ENCODE measurements at regions not wholly inside any gene's neighbourhood (a gene's known extent, or its start where the extent isn't known, plus 50 kb on each side); places are given as distances from the start of the nearest gene placed in this dataset.

GRCh38 chr2:122519821-122520611 is 764.6 kb downstream of the TSN start:
- Mint-ChIP-seq H3K27me3 (no peaks in the 10 kb centered on the region), H3K9me3 (peaks cover 0 to 4% of the 10 kb centered on the region in 2 donors), H3K4me1 (no peaks in the 10 kb centered on the region), H3K4me3 (no peak overlapping the region), H3K27ac (peak overlapping the region in 1 of 2 donors; percentile 92)
- DNase-seq (no peak), ATAC-seq (no peak)

GRCh38 chr2:122523143-122523542 is 767.7 kb downstream of the TSN start:
- DNase-seq (no peak), ATAC-seq (no peak)
- Mint-ChIP-seq H3K27ac (no peak overlapping the region), H3K4me1 (no peaks in the 10 kb centered on the region), H3K9me3 (peaks cover 0 to 8% of the 10 kb centered on the region in 2 donors), H3K27me3 (no peaks in the 10 kb centered on the region), H3K4me3 (no peak overlapping the region)

GRCh38 chr2:122523981-122524380 is 768.5 kb downstream of the TSN start:
- no peak overlapping the region for H3K4me3 Mint-ChIP-seq
- no peak overlapping the region for H3K27ac Mint-ChIP-seq

GRCh38 chr2:122525336-122525735 is 769.9 kb downstream of the TSN start:
- no peaks in the 10 kb centered on the region for H3K4me1 Mint-ChIP-seq
- H3K27ac Mint-ChIP-seq: no peak overlapping the region
- peaks cover 0 to 8% of the 10 kb centered on the region in 2 donors for H3K9me3 Mint-ChIP-seq
- no peak for ATAC-seq
- no peak overlapping the region for H3K4me3 Mint-ChIP-seq
- H3K27me3 Mint-ChIP-seq: no peaks in the 10 kb centered on the region
- no peak for DNase-seq

More at GRCh38 chr2:122523981-122524380, 768.5 kb downstream of the TSN start:
- no peaks in the 10 kb centered on the region for H3K4me1 Mint-ChIP-seq
- peaks cover 0 to 8% of the 10 kb centered on the region in 2 donors for H3K9me3 Mint-ChIP-seq
- H3K27me3 Mint-ChIP-seq: no peaks in the 10 kb centered on the region
- ATAC-seq (no peak), DNase-seq (no peak)

GRCh38 chr2:122528061-122528460 is 772.6 kb downstream of the TSN start:
- no peaks in the 10 kb centered on the region for H3K27me3 Mint-ChIP-seq
- peaks cover 0 to 8% of the 10 kb centered on the region in 2 donors for H3K9me3 Mint-ChIP-seq
- DNase-seq (no peak), ATAC-seq (no peak)
- H3K27ac Mint-ChIP-seq: no peak overlapping the region
- no peaks in the 10 kb centered on the region for H3K4me1 Mint-ChIP-seq
- H3K4me3 Mint-ChIP-seq: no peak overlapping the region

GRCh38 chr2:122528958-122529705 is 773.7 kb downstream of the TSN start:
- Mint-ChIP-seq H3K4me1 (no peaks in the 10 kb centered on the region), H3K27ac (no peak overlapping the region), H3K9me3 (peaks cover 0 to 5% of the 10 kb centered on the region in 2 donors), H3K27me3 (no peaks in the 10 kb centered on the region), H3K4me3 (no peak overlapping the region)
- ATAC-seq (no peak), DNase-seq (no peak)

- H3K4me3 Mint-ChIP-seq: no peak overlapping the region
- H3K27me3 Mint-ChIP-seq: no peaks in the 10 kb centered on the region
- peaks cover 0 to 4% of the 10 kb centered on the region in 2 donors for H3K9me3 Mint-ChIP-seq
- no peak overlapping the region for H3K27ac Mint-ChIP-seq
- no peak for ATAC-seq
- no peak for DNase-seq
- H3K4me1 Mint-ChIP-seq: no peaks in the 10 kb centered on the region
Observed at GRCh38 chr2:122530814-122531213, 775.4 kb downstream of the TSN start.

GRCh38 chr2:122531290-122532071 is 776.0 kb downstream of the TSN start:
- peak overlapping the region in 1 of 2 donors; percentile 67 for H3K27ac Mint-ChIP-seq
- no peak for DNase-seq

GRCh38 chr2:122532072-122532344 is 776.6 kb downstream of the TSN start:
- no peak overlapping the region for H3K4me3 Mint-ChIP-seq
- H3K9me3 Mint-ChIP-seq: peaks cover 0 to under 1% of the 10 kb centered on the region in 2 donors
- no peak overlapping the region for H3K27ac Mint-ChIP-seq
- DNase-seq: no peak
- no peaks in the 10 kb centered on the region for H3K27me3 Mint-ChIP-seq
- ATAC-seq: no peak
- no peaks in the 10 kb centered on the region for H3K4me1 Mint-ChIP-seq

More at GRCh38 chr2:122531290-122532071, 776.0 kb downstream of the TSN start:
- H3K4me3 Mint-ChIP-seq: no peak overlapping the region
- no peaks in the 10 kb centered on the region for H3K27me3 Mint-ChIP-seq
- ATAC-seq: no peak
- H3K4me1 Mint-ChIP-seq: no peaks in the 10 kb centered on the region
- peaks cover 0 to 4% of the 10 kb centered on the region in 2 donors for H3K9me3 Mint-ChIP-seq

- no peak for ATAC-seq
- Mint-ChIP-seq H3K4me3 (no peak overlapping the region), H3K9me3 (no peaks in the 10 kb centered on the region), H3K4me1 (no peaks in the 10 kb centered on the region), H3K27ac (no peak overlapping the region), H3K27me3 (no peaks in the 10 kb centered on the region)
- no peak for DNase-seq
Observed at GRCh38 chr2:122532481-122532880, 777.0 kb downstream of the TSN start.

- Mint-ChIP-seq H3K4me1 (no peaks in the 10 kb centered on the region), H3K4me3 (no peak overlapping the region), H3K9me3 (no peaks in the 10 kb centered on the region), H3K27ac (no peak overlapping the region), H3K27me3 (no peaks in the 10 kb centered on the region)
- DNase-seq: no peak
- ATAC-seq: no peak
Observed at GRCh38 chr2:122535960-122536505, 780.6 kb downstream of the TSN start.

GRCh38 chr2:122539311-122539710 is 783.9 kb downstream of the TSN start:
- no peak overlapping the region for H3K27ac Mint-ChIP-seq
- no peak overlapping the region for H3K4me3 Mint-ChIP-seq
- H3K27me3 Mint-ChIP-seq: no peaks in the 10 kb centered on the region
- ATAC-seq (no peak), DNase-seq (no peak)
- no peaks in the 10 kb centered on the region for H3K4me1 Mint-ChIP-seq
- peaks cover 5 to 8% of the 10 kb centered on the region in 2 donors for H3K9me3 Mint-ChIP-seq

- H3K9me3 Mint-ChIP-seq: peaks cover 5 to 8% of the 10 kb centered on the region in 2 donors
- H3K4me1 Mint-ChIP-seq: no peaks in the 10 kb centered on the region
- H3K27me3 Mint-ChIP-seq: no peaks in the 10 kb centered on the region
- DNase-seq (no peak), ATAC-seq (no peak)
- no peak overlapping the region for H3K27ac Mint-ChIP-seq
- H3K4me3 Mint-ChIP-seq: no peak overlapping the region
Observed at GRCh38 chr2:122539920-122540319, 784.5 kb downstream of the TSN start.

- Mint-ChIP-seq H3K27me3 (no peaks in the 10 kb centered on the region), H3K4me1 (no peaks in the 10 kb centered on the region)
Observed at GRCh38 chr2:122542236-122542635, 786.8 kb downstream of the TSN start.

GRCh38 chr2:122542646-122543045 is 787.2 kb downstream of the TSN start:
- ATAC-seq (no peak), DNase-seq (no peak)
- Mint-ChIP-seq H3K4me3 (no peak overlapping the region), H3K4me1 (no peaks in the 10 kb centered on the region), H3K9me3 (peaks cover 5 to 8% of the 10 kb centered on the region in 2 donors), H3K27me3 (no peaks in the 10 kb centered on the region), H3K27ac (no peak overlapping the region)

More at GRCh38 chr2:122542236-122542635, 786.8 kb downstream of the TSN start:
- ATAC-seq (no peak), DNase-seq (no peak)
- no peak overlapping the region for H3K27ac Mint-ChIP-seq
- peaks cover 5 to 8% of the 10 kb centered on the region in 2 donors for H3K9me3 Mint-ChIP-seq
- no peak overlapping the region for H3K4me3 Mint-ChIP-seq

Data from stimulated activated naive CD8-positive, alpha-beta T cell treated with anti-CD3 and anti-CD28 coated beads, Interleukin-15, amount 100 ng/mL, for 72 hours (primary cell).